ENCODE measurements at regions not wholly inside any gene's neighbourhood (a gene's known extent, or its start where the extent isn't known, plus 50 kb on each side); places are given as distances from the start of the nearest gene placed in this dataset.
"Not testable (repeated sequence)": the region's sequence is repeated elsewhere in the genome, so short reads cannot be mapped to it uniquely, and the experiment has no call there.

- Histone ChIP-seq H3K27me3 (ENCODE audit: low read depth, low read length) (no peaks in the 10 kb centered on the region), H3K4me3 (ENCODE audit: low read depth in 1 of 2, low read length in 2 of 2) (no peak overlapping the region), H3K27ac (ENCODE audit: low read length) (peak overlapping the region; percentile 20), H3K36me3 (ENCODE audit: control insufficient read depth in 1 of 2, insufficient read depth in 2 of 2, low read length in 2 of 2) (no peaks in the 10 kb centered on the region), H3K4me1 (ENCODE audit: control insufficient read depth in 1 of 2, insufficient read depth in 2 of 2, low read length in 2 of 2) (peaks cover 10 to 12% of the 10 kb centered on the region in 2 donors), H3K9me3 (ENCODE audit: control insufficient read depth in 1 of 2, low read length in 2 of 2) (no peaks in the 10 kb centered on the region)
Observed at GRCh38 chr9:108439947-108440346, 415.8 kb downstream of the ACTL7B start.

- Histone ChIP-seq H3K27me3 (ENCODE audit: low read depth, low read length) (no peaks in the 10 kb centered on the region), H3K36me3 (ENCODE audit: control insufficient read depth in 1 of 2, insufficient read depth in 2 of 2, low read length in 2 of 2) (no peaks in the 10 kb centered on the region), H3K4me3 (ENCODE audit: low read depth in 1 of 2, low read length in 2 of 2) (no peak overlapping the region), H3K27ac (ENCODE audit: low read length) (no peak overlapping the region), H3K4me1 (ENCODE audit: control insufficient read depth in 1 of 2, insufficient read depth in 2 of 2, low read length in 2 of 2) (no peaks in the 10 kb centered on the region), H3K9me3 (ENCODE audit: control insufficient read depth in 1 of 2, low read length in 2 of 2) (no peaks in the 10 kb centered on the region)
Observed at GRCh38 chr9:108437656-108438055, 418.1 kb downstream of the ACTL7B start.

GRCh38 chr9:108436448-108436847, 419.3 kb downstream of the ACTL7B start:
- Histone ChIP-seq H3K4me3 (ENCODE audit: low read depth in 1 of 2, low read length in 2 of 2) (no peak overlapping the region), H3K27ac (ENCODE audit: low read length) (no peak overlapping the region), H3K4me1 (ENCODE audit: control insufficient read depth in 1 of 2, insufficient read depth in 2 of 2, low read length in 2 of 2) (no peaks in the 10 kb centered on the region), H3K36me3 (ENCODE audit: control insufficient read depth in 1 of 2, insufficient read depth in 2 of 2, low read length in 2 of 2) (no peaks in the 10 kb centered on the region), H3K9me3 (ENCODE audit: control insufficient read depth in 1 of 2, low read length in 2 of 2) (no peaks in the 10 kb centered on the region), H3K27me3 (ENCODE audit: low read depth, low read length) (no peaks in the 10 kb centered on the region)

GRCh38 chr9:108434502-108434901, 421.3 kb downstream of the ACTL7B start:
- no peak overlapping the region for H3K27ac ChIP-seq (ENCODE audit: low read length)
- peaks cover 0 to 5% of the 10 kb centered on the region in 2 donors for H3K9me3 ChIP-seq (ENCODE audit: control insufficient read depth in 1 of 2, low read length in 2 of 2)
- H3K4me3 ChIP-seq (ENCODE audit: low read depth in 1 of 2, low read length in 2 of 2) = no peak overlapping the region
- H3K27me3 ChIP-seq (ENCODE audit: low read depth, low read length) = no peaks in the 10 kb centered on the region
- no peaks in the 10 kb centered on the region for H3K4me1 ChIP-seq (ENCODE audit: control insufficient read depth in 1 of 2, insufficient read depth in 2 of 2, low read length in 2 of 2)
- no peaks in the 10 kb centered on the region for H3K36me3 ChIP-seq (ENCODE audit: control insufficient read depth in 1 of 2, insufficient read depth in 2 of 2, low read length in 2 of 2)

GRCh38 chr9:108434036-108434435, 421.8 kb downstream of the ACTL7B start:
- H3K4me3 ChIP-seq (ENCODE audit: low read depth in 1 of 2, low read length in 2 of 2) = no peak overlapping the region
- H3K9me3 ChIP-seq (ENCODE audit: control insufficient read depth in 1 of 2, low read length in 2 of 2) = peaks cover 0 to 5% of the 10 kb centered on the region in 2 donors
- no peaks in the 10 kb centered on the region for H3K4me1 ChIP-seq (ENCODE audit: control insufficient read depth in 1 of 2, insufficient read depth in 2 of 2, low read length in 2 of 2)
- no peak overlapping the region for H3K27ac ChIP-seq (ENCODE audit: low read length)
- no peaks in the 10 kb centered on the region for H3K36me3 ChIP-seq (ENCODE audit: control insufficient read depth in 1 of 2, insufficient read depth in 2 of 2, low read length in 2 of 2)
- H3K27me3 ChIP-seq (ENCODE audit: low read depth, low read length) = no peaks in the 10 kb centered on the region

GRCh38 chr9:108430655-108431054, 425.1 kb downstream of the ACTL7B start:
- H3K9me3 ChIP-seq (ENCODE audit: control insufficient read depth in 1 of 2, low read length in 2 of 2) = peaks cover 4 to 5% of the 10 kb centered on the region in 2 donors
- H3K36me3 ChIP-seq (ENCODE audit: control insufficient read depth in 1 of 2, insufficient read depth in 2 of 2, low read length in 2 of 2) = no peaks in the 10 kb centered on the region
- peak overlapping the region in 1 of 2 donors; percentile 4 for H3K4me3 ChIP-seq (ENCODE audit: low read depth in 1 of 2, low read length in 2 of 2)
- no peak overlapping the region for H3K27ac ChIP-seq (ENCODE audit: low read length)
- no peaks in the 10 kb centered on the region for H3K4me1 ChIP-seq (ENCODE audit: control insufficient read depth in 1 of 2, insufficient read depth in 2 of 2, low read length in 2 of 2)
- H3K27me3 ChIP-seq (ENCODE audit: low read depth, low read length) = no peaks in the 10 kb centered on the region

- H3K36me3 ChIP-seq (ENCODE audit: control insufficient read depth in 1 of 2, insufficient read depth in 2 of 2, low read length in 2 of 2) = no peaks in the 10 kb centered on the region
- no peaks in the 10 kb centered on the region for H3K4me1 ChIP-seq (ENCODE audit: control insufficient read depth in 1 of 2, insufficient read depth in 2 of 2, low read length in 2 of 2)
- H3K4me3 ChIP-seq (ENCODE audit: low read depth in 1 of 2, low read length in 2 of 2) = no peak overlapping the region
- H3K27me3 ChIP-seq (ENCODE audit: low read depth, low read length) = no peaks in the 10 kb centered on the region
- H3K9me3 ChIP-seq (ENCODE audit: control insufficient read depth in 1 of 2, low read length in 2 of 2) = peaks cover 4 to 5% of the 10 kb centered on the region in 2 donors
- H3K27ac ChIP-seq (ENCODE audit: low read length) = no peak overlapping the region
Observed at GRCh38 chr9:108427751-108428150, 428.0 kb downstream of the ACTL7B start.

GRCh38 chr9:108426421-108426940, 429.3 kb downstream of the ACTL7B start:
- H3K36me3 ChIP-seq (ENCODE audit: control insufficient read depth in 1 of 2, insufficient read depth in 2 of 2, low read length in 2 of 2); H3K4me1 ChIP-seq (ENCODE audit: control insufficient read depth in 1 of 2, insufficient read depth in 2 of 2, low read length in 2 of 2); H3K9me3 ChIP-seq (ENCODE audit: control insufficient read depth in 1 of 2, low read length in 2 of 2); H3K27ac ChIP-seq (ENCODE audit: low read length); H3K4me3 ChIP-seq (ENCODE audit: low read depth in 1 of 2, low read length in 2 of 2); H3K27me3 ChIP-seq (ENCODE audit: low read depth, low read length): not testable (repeated sequence)

GRCh38 chr9:108423433-108423832, 432.4 kb downstream of the ACTL7B start:
- no peaks in the 10 kb centered on the region for H3K4me1 ChIP-seq (ENCODE audit: control insufficient read depth in 1 of 2, insufficient read depth in 2 of 2, low read length in 2 of 2)
- no peak overlapping the region for H3K4me3 ChIP-seq (ENCODE audit: low read depth in 1 of 2, low read length in 2 of 2)
- H3K27me3 ChIP-seq (ENCODE audit: low read depth, low read length) = no peaks in the 10 kb centered on the region
- H3K36me3 ChIP-seq (ENCODE audit: control insufficient read depth in 1 of 2, insufficient read depth in 2 of 2, low read length in 2 of 2) = no peaks in the 10 kb centered on the region
- H3K27ac ChIP-seq (ENCODE audit: low read length) = no peak overlapping the region
- H3K9me3 ChIP-seq (ENCODE audit: control insufficient read depth in 1 of 2, low read length in 2 of 2) = no peaks in the 10 kb centered on the region

- no peaks in the 10 kb centered on the region for H3K4me1 ChIP-seq (ENCODE audit: control insufficient read depth in 1 of 2, insufficient read depth in 2 of 2, low read length in 2 of 2)
- no peak overlapping the region for H3K27ac ChIP-seq (ENCODE audit: low read length)
- H3K4me3 ChIP-seq (ENCODE audit: low read depth in 1 of 2, low read length in 2 of 2) = no peak overlapping the region
- H3K9me3 ChIP-seq (ENCODE audit: control insufficient read depth in 1 of 2, low read length in 2 of 2) = no peaks in the 10 kb centered on the region
- H3K36me3 ChIP-seq (ENCODE audit: control insufficient read depth in 1 of 2, insufficient read depth in 2 of 2, low read length in 2 of 2) = no peaks in the 10 kb centered on the region
- no peaks in the 10 kb centered on the region for H3K27me3 ChIP-seq (ENCODE audit: low read depth, low read length)
Observed at GRCh38 chr9:108419379-108419778, 436.4 kb downstream of the ACTL7B start.

- no peaks in the 10 kb centered on the region for H3K9me3 ChIP-seq (ENCODE audit: control insufficient read depth in 1 of 2, low read length in 2 of 2)
- no peak overlapping the region for H3K27ac ChIP-seq (ENCODE audit: low read length)
- H3K4me3 ChIP-seq (ENCODE audit: low read depth in 1 of 2, low read length in 2 of 2) = no peak overlapping the region
- H3K27me3 ChIP-seq (ENCODE audit: low read depth, low read length) = no peaks in the 10 kb centered on the region
- H3K36me3 ChIP-seq (ENCODE audit: control insufficient read depth in 1 of 2, insufficient read depth in 2 of 2, low read length in 2 of 2) = no peaks in the 10 kb centered on the region
- H3K4me1 ChIP-seq (ENCODE audit: control insufficient read depth in 1 of 2, insufficient read depth in 2 of 2, low read length in 2 of 2) = no peaks in the 10 kb centered on the region
Observed at GRCh38 chr9:108417726-108418125, 438.1 kb downstream of the ACTL7B start.

GRCh38 chr9:108417312-108417711, 438.5 kb downstream of the ACTL7B start:
- Histone ChIP-seq H3K4me3 (ENCODE audit: low read depth in 1 of 2, low read length in 2 of 2) (no peak overlapping the region), H3K9me3 (ENCODE audit: control insufficient read depth in 1 of 2, low read length in 2 of 2) (no peaks in the 10 kb centered on the region)

More at GRCh38 chr9:108417312-108417711, 438.5 kb downstream of the ACTL7B start:
- no peaks in the 10 kb centered on the region for H3K36me3 ChIP-seq (ENCODE audit: control insufficient read depth in 1 of 2, insufficient read depth in 2 of 2, low read length in 2 of 2)
- H3K27ac ChIP-seq (ENCODE audit: low read length) = no peak overlapping the region
- H3K4me1 ChIP-seq (ENCODE audit: control insufficient read depth in 1 of 2, insufficient read depth in 2 of 2, low read length in 2 of 2) = no peaks in the 10 kb centered on the region
- H3K27me3 ChIP-seq (ENCODE audit: low read depth, low read length) = no peaks in the 10 kb centered on the region
